ENCODE measurements at regions not wholly inside any gene's neighbourhood (a gene's known extent, or its start where the extent isn't known, plus 50 kb on each side); places are given as distances from the start of the nearest gene placed in this dataset.

GRCh38 chr7:116310141-116310540 lies 99.8 kb downstream of the TES start:
- no peaks in the 10 kb centered on the region for H3K27me3 ChIP-seq (ENCODE audit: control insufficient read depth in 4 of 4, insufficient read depth in 4 of 4, low read length in 3 of 4)
- no peak overlapping the region for H3K27ac ChIP-seq (ENCODE audit: low read depth in 1 of 2, low read length in 2 of 2)
- TF ChIP-seq SP1 (IDR thresholded peaks at IDR 0.05) (no peak), NR2F2 (IDR thresholded peaks at IDR 0.05) (no peak), RAD21 (IDR thresholded peaks at IDR 0.05) (no peak), HNF4G (IDR thresholded peaks at IDR 0.05) (no peak), ATF3 (IDR thresholded peaks at IDR 0.05) (no peak), YY1 (IDR thresholded peaks at IDR 0.05) (no peak), REST (IDR thresholded peaks at IDR 0.05) (no peak), FOXA2 (IDR thresholded peaks at IDR 0.05) (no peak), CTCF (IDR thresholded peaks at IDR 0.05; ENCODE audit: low read depth, low read length, missing input control) (no peak), GABPA (IDR thresholded peaks at IDR 0.05 in 1 of 2, conservative IDR thresholded peaks at IDR 0.05 in 1 of 2) (no peak)
- 85% methylated on average over 3 of the region's 3 CpGs for WGBS
- DNase-seq (ENCODE audit: low spot score) = no peak
- H3K9me3 ChIP-seq (ENCODE audit: control insufficient read depth in 4 of 4, low read length in 3 of 4) = no peaks in the 10 kb centered on the region
- H3K4me3 ChIP-seq (ENCODE audit: low read depth in 1 of 3, low read length in 3 of 3) = no peak overlapping the region
- no peaks in the 10 kb centered on the region for H3K4me1 ChIP-seq (ENCODE audit: control insufficient read depth in 4 of 4, insufficient read depth in 4 of 4, low read length in 3 of 4)
- H3K9ac ChIP-seq (ENCODE audit: low read depth in 1 of 2, low read length in 2 of 2) = no peak overlapping the region
- no peaks in the 10 kb centered on the region for H3K36me3 ChIP-seq (ENCODE audit: control insufficient read depth in 4 of 4, insufficient read depth in 3 of 4, low read depth in 1 of 4, low read length in 3 of 4)

- H3K36me3 ChIP-seq (ENCODE audit: control insufficient read depth in 4 of 4, insufficient read depth in 3 of 4, low read depth in 1 of 4, low read length in 3 of 4) = no peaks in the 10 kb centered on the region
- 95% methylated on average over 3 of the region's 3 CpGs for WGBS
- no peak for DNase-seq (ENCODE audit: low spot score)
- no peak overlapping the region for H3K4me3 ChIP-seq (ENCODE audit: low read depth in 1 of 3, low read length in 3 of 3)
- no peak for TF ChIP-seq FOXA2 (IDR thresholded peaks at IDR 0.05)
- TF ChIP-seq EGR1 (IDR thresholded peaks at IDR 0.05; ENCODE audit: low read depth in 2 of 2) = no peak
- TF ChIP-seq FOXA1 (IDR thresholded peaks at IDR 0.05) = no peak
- TF ChIP-seq CTCF (IDR thresholded peaks at IDR 0.05; ENCODE audit: low read depth, low read length, missing input control) = no peak
- no peak for TF ChIP-seq ATF3 (IDR thresholded peaks at IDR 0.05)
- TF ChIP-seq HNF4A (conservative IDR thresholded peaks at IDR 0.05) = no peak
- no peak for TF ChIP-seq TAF1 (conservative IDR thresholded peaks at IDR 0.05)
- no peak for TF ChIP-seq RAD21 (IDR thresholded peaks at IDR 0.05)
- no peak for TF ChIP-seq YY1 (IDR thresholded peaks at IDR 0.05)
- no peak for TF ChIP-seq GABPA (IDR thresholded peaks at IDR 0.05 in 1 of 2, conservative IDR thresholded peaks at IDR 0.05 in 1 of 2)
- TF ChIP-seq SP1 (IDR thresholded peaks at IDR 0.05) = no peak
- no peak for TF ChIP-seq MAX (IDR thresholded peaks at IDR 0.05)
- TF ChIP-seq JUND (IDR thresholded peaks at IDR 0.05) = no peak
- no peak for TF ChIP-seq NR2F2 (IDR thresholded peaks at IDR 0.05)
- TF ChIP-seq ZBTB33 (IDR thresholded peaks at IDR 0.05) = no peak
- TF ChIP-seq HNF4G (IDR thresholded peaks at IDR 0.05) = no peak
- TF ChIP-seq REST (IDR thresholded peaks at IDR 0.05) = no peak
- TF ChIP-seq RXRA (IDR thresholded peaks at IDR 0.05) = no peak
- H3K27ac ChIP-seq (ENCODE audit: low read depth in 1 of 2, low read length in 2 of 2) = no peak overlapping the region
- H3K27me3 ChIP-seq (ENCODE audit: control insufficient read depth in 4 of 4, insufficient read depth in 4 of 4, low read length in 3 of 4) = no peaks in the 10 kb centered on the region
- no peak overlapping the region for H3K9ac ChIP-seq (ENCODE audit: low read depth in 1 of 2, low read length in 2 of 2)
- no peaks in the 10 kb centered on the region for H3K4me1 ChIP-seq (ENCODE audit: control insufficient read depth in 4 of 4, insufficient read depth in 4 of 4, low read length in 3 of 4)
- no peaks in the 10 kb centered on the region for H3K9me3 ChIP-seq (ENCODE audit: control insufficient read depth in 4 of 4, low read length in 3 of 4)
These were observed 100.9 kb downstream of the TES start for GRCh38 chr7:116311259-116311658.
